ENCODE measurements at regions not wholly inside any gene's neighbourhood (a gene's known extent, or its start where the extent isn't known, plus 50 kb on each side); places are given as distances from the start of the nearest gene placed in this dataset.

GRCh38 chr13:29704648-29705047 is 109.2 kb upstream of the SLC7A1 start:
- CTCF ChIA-PET = interaction anchor here (0.7 to 7.9 kb wide), 3 partner anchors 9 to 226 kb away, joined by 3 to 80 read pairs (median 4); no protein-coding TSS in a partner anchor
- in situ Hi-C loops (cut with MboI) (no loop called here), intact Hi-C loops (cut with micrococcal nuclease; ENCODE audit: unreplicated experiment) (loop anchor here (10.0 kb wide), 1 partner anchor 230 kb away; no protein-coding TSS in a partner anchor)
- H3K79me2 ChIP-seq (ENCODE audit: control insufficient read depth, insufficient read depth, low read length) = no peaks in the 10 kb centered on the region
- POLR2A ChIA-PET = no interaction called here
- no peak for FAIRE-seq
- ATAC-seq = no peak
- no peak overlapping the region for H2AFZ ChIP-seq (ENCODE audit: control insufficient read depth, low read depth, low read length)
- no TSS peak for BruUV-seq (replicated peaks)
- H3K4me1 ChIP-seq (ENCODE audit: control insufficient read depth, insufficient read depth, low read length) = no peaks in the 10 kb centered on the region
- H3K27ac ChIP-seq (ENCODE audit: control insufficient read depth, insufficient read depth) = no peak overlapping the region
- TF ChIP-seq SP1 (IDR thresholded peaks at IDR 0.05; ENCODE audit: low read depth, low read length) (no peak), SMARCA5 (IDR thresholded peaks at IDR 0.05) (no peak), ZSCAN29 (IDR thresholded peaks at IDR 0.05) (no peak), MEF2B (IDR thresholded peaks at IDR 0.05; ENCODE audit: partially characterized antibody, poor library complexity, severe bottlenecking) (no peak), ZNF24 (IDR thresholded peaks at IDR 0.05) (no peak), HDGF (IDR thresholded peaks at IDR 0.05) (no peak), TCF7 (IDR thresholded peaks at IDR 0.05; ENCODE audit: borderline replicate concordance) (no peak), POLR2A (IDR thresholded peaks at IDR 0.05; ENCODE audit: low read depth, low read length) (no peak), HDAC2 (IDR thresholded peaks at IDR 0.05) (no peak), ZNF384 (IDR thresholded peaks at IDR 0.05; ENCODE audit: borderline replicate concordance, low read depth, low read length) (no peak), NR2F1 (conservative IDR thresholded peaks at IDR 0.05) (no peak), NRF1 (conservative IDR thresholded peaks at IDR 0.05; ENCODE audit: low read depth, low read length) (no peak), RBBP5 (conservative IDR thresholded peaks at IDR 0.05) (no peak)
- TF ChIP-seq, protein P1, sequence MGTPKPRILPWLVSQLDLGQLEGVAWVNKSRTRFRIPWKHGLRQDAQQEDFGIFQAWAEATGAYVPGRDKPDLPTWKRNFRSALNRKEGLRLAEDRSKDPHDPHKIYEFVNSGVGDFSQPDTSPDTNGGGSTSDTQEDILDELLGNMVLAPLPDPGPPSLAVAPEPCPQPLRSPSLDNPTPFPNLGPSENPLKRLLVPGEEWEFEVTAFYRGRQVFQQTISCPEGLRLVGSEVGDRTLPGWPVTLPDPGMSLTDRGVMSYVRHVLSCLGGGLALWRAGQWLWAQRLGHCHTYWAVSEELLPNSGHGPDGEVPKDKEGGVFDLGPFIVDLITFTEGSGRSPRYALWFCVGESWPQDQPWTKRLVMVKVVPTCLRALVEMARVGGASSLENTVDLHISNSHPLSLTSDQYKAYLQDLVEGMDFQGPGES (IDR thresholded peaks at IDR 0.05) = no peak
- TF ChIP-seq, protein P2, sequence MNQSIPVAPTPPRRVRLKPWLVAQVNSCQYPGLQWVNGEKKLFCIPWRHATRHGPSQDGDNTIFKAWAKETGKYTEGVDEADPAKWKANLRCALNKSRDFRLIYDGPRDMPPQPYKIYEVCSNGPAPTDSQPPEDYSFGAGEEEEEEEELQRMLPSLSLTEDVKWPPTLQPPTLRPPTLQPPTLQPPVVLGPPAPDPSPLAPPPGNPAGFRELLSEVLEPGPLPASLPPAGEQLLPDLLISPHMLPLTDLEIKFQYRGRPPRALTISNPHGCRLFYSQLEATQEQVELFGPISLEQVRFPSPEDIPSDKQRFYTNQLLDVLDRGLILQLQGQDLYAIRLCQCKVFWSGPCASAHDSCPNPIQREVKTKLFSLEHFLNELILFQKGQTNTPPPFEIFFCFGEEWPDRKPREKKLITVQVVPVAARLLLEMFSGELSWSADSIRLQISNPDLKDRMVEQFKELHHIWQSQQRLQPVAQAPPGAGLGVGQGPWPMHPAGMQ (IDR thresholded peaks at IDR 0.05; ENCODE audit: borderline replicate concordance) = no peak
- no peak overlapping the region for H3K4me2 ChIP-seq (ENCODE audit: control insufficient read depth, insufficient read depth)
- no peaks in the 10 kb centered on the region for H4K20me1 ChIP-seq (ENCODE audit: control insufficient read depth, insufficient read depth)
- no peaks in the 10 kb centered on the region for H3K36me3 ChIP-seq (ENCODE audit: control insufficient read depth in 2 of 2, insufficient read depth in 2 of 2, low read length in 1 of 2)
- no peak overlapping the region for H3K9ac ChIP-seq (ENCODE audit: control insufficient read depth, insufficient read depth, low read length)
- RAD21 ChIA-PET (ENCODE audit: unreplicated experiment) = interaction anchor here (0.8 kb wide), 1 partner anchor 162 kb away, joined by 3 read pairs; no protein-coding TSS in a partner anchor
- H3K9me3 ChIP-seq (replicated peaks; ENCODE audit: control insufficient read depth, insufficient read depth, low read length) = no peaks in the 10 kb centered on the region
- peaks cover 2 to 5% of the 10 kb centered on the region in 2 experiments; a peak in 3 of 4 replicates for H3K27me3 ChIP-seq (replicated peaks in 1 of 2; ENCODE audit: control insufficient read depth in 2 of 2, insufficient read depth in 2 of 2, low read length in 1 of 2)
- no peak overlapping the region for H3K4me3 ChIP-seq
- SMC1A ChIA-PET (ENCODE audit: uncharacterized antibody, unreplicated experiment) = interaction anchor here (0.9 to 1.5 kb wide), 3 partner anchors 102 to 229 kb away, joined by 3 read pairs; no protein-coding TSS in a partner anchor
- WGBS (ENCODE audit: insufficient coverage, insufficient replicate concordance, low lambda C conversion rate, missing lambda C conversion rate) = 10% methylated on average over 3 of the region's 3 CpGs
- DNase-seq (ENCODE audit: low read depth, low spot score) = no peak

Data from GM12878 (cell line).